GM18861 (cell line): ENCODE measurements at regions not wholly inside any gene's neighbourhood (a gene's known extent, or its start where the extent isn't known, plus 50 kb on each side); places are given as distances from the start of the nearest gene placed in this dataset.

Experiments
- ATAC-seq: cut with Tn5 transposase; IDR thresholded peaks from one replicate; pipeline ENCODE4 v1.9.1; 2021; ENCODE audit not compliant: unreplicated experiment

DNA sequence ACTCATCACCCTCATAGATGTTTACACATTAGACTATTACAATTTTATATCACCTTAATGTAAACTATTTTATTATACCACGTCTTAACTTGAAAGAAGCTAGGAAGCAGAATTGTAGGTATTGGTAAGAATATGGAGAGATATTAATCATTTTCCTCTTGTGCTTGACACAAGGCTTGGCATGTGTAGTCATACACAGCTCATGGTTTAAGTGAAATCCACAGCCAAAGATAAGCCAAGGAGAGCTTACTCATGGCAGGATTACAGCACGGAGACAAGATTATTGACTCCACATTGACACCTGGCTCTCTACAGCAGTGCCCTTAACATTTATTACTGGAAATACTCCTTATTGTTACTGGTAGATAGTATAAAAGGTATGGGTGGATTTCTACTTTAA, 68.4 kb upstream of the ADGRL4 start:
- ATAC-seq: no peak

DNA sequence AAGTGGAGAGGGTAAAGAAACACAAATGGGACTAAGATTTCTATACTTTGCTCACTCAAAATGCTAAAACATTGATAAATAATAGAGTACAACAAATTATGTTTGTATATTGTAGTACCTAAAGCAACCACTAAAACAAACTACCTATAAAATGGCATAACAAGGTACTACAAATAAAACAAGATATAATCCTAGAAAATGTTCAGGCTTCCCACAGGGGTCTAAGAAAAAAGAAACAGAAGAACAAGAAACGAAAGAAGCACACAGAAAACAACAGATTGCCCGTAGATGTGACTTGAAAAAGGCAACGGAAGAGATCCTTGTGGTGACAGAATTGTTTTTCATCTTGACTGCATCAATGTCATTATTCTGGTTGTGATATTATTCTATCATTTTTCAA, 63.3 kb upstream of the ADGRL4 start:
- ATAC-seq: no peak

DNA sequence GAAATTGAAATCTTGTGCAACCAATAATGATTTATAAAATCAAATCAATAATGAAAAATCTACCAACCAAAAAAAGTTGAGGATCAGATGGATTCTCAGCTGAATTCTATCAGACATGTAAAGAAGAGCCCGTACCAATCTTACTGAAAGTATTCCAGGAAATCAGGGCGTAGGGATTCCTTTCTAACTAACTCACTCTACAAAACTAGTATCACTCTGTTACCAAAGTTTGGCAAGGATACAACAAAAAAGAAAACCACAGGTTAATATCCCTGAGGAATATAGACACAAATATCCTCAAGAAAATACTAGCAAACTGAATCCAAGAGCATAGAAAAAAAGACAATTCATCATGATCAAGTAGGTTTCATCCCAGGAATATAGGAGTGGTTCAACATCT, 52.8 kb upstream of the ADGRL4 start:
- ATAC-seq: no peak
